Mesothelial cell of epicardium (in vitro differentiated cells): ENCODE measurements at regions not wholly inside any gene's neighbourhood (a gene's known extent, or its start where the extent isn't known, plus 50 kb on each side); places are given as distances from the start of the nearest gene placed in this dataset.

Source experiments
- DNase-seq, 2 experiments: peaks; one replicate each; pipeline ENCODE4 v3.0.0; 2021; ENCODE audit warnings: low spot score in 2 of 2; ENCODE audit not compliant: unreplicated experiment in 2 of 2
- H3K27ac Mint-ChIP-seq: 2 replicates; pipeline ENCODE4 v1.8.0; 2021; ENCODE audit warnings: mixed read lengths
- H3K27me3 Mint-ChIP-seq: 2 replicates; pipeline ENCODE4 v1.8.0; 2021; ENCODE audit warnings: low read depth, mixed read lengths
- H3K36me3 Mint-ChIP-seq: 2 replicates; pipeline ENCODE4 v1.8.0; 2021; ENCODE audit warnings: mixed read lengths
- H3K4me1 Mint-ChIP-seq: 2 replicates; pipeline ENCODE4 v1.8.0; 2021; ENCODE audit warnings: mixed read lengths
- H3K4me3 Mint-ChIP-seq: 2 replicates; pipeline ENCODE4 v1.8.0; 2021; ENCODE audit warnings: mild to moderate bottlenecking, moderate library complexity, mixed read lengths
- H3K9me3 Mint-ChIP-seq: 2 replicates; pipeline ENCODE4 v1.8.0; 2021; ENCODE audit warnings: mixed read lengths
- CTCF ChIP-seq: fragments of 200-600 bp; sonication (generic); IDR thresholded peaks from one replicate; pipeline ENCODE4 v1.5.0; 2021; ENCODE audit warnings: antibody characterized with exemption; ENCODE audit not compliant: unreplicated experiment

- H3K27ac Mint-ChIP-seq = no peak overlapping the region
- no peaks in the 10 kb centered on the region for H3K27me3 Mint-ChIP-seq
- DNase-seq = no peak
Observed at GRCh38 chr12:96136161-96136560, 58.0 kb upstream of the ELK3 start.

GRCh38 chr12:96136725-96137378, 57.3 kb upstream of the ELK3 start:
- H3K9me3 Mint-ChIP-seq = peaks cover 21% of the 10 kb centered on the region
- DNase-seq = no peak
- TF ChIP-seq CTCF = no peak
- peaks cover 5% of the 10 kb centered on the region for H3K4me1 Mint-ChIP-seq
- H3K27ac Mint-ChIP-seq = no peak overlapping the region
- no peak overlapping the region for H3K4me3 Mint-ChIP-seq
- H3K36me3 Mint-ChIP-seq = peaks cover 3% of the 10 kb centered on the region
- no peaks in the 10 kb centered on the region for H3K27me3 Mint-ChIP-seq

More at GRCh38 chr12:96136161-96136560, 58.0 kb upstream of the ELK3 start:
- H3K9me3 Mint-ChIP-seq = peaks cover 17% of the 10 kb centered on the region
- H3K4me3 Mint-ChIP-seq = no peak overlapping the region
- H3K36me3 Mint-ChIP-seq = peaks cover 3% of the 10 kb centered on the region
- TF ChIP-seq CTCF = no peak
- H3K4me1 Mint-ChIP-seq = peaks cover 5% of the 10 kb centered on the region

DNA sequence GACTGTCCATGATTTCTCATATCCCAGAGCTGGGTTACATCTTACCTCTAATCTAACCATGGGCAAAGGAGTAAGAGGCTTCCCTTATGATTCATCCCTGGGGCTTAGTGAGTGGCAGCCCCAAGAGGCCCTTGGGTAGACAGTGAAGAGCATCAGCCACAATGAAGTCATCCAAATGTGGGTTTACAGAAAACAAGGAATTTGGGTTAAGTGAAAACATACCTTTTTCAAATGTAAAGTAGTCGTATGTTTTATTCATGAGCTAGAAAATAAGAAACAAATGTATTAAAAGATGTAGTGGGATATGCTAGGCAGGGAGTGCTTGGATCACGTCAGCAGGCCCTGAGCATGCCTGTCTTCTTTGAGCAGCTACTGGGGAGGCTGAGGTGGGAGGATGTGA, 54.0 kb upstream of the ELK3 start:
- TF ChIP-seq CTCF = no peak
- Mint-ChIP-seq H3K36me3 (peaks cover 3% of the 10 kb centered on the region), H3K4me3 (no peak overlapping the region), H3K4me1 (peaks cover 9% of the 10 kb centered on the region), H3K27ac (no peak overlapping the region), H3K9me3 (peaks cover 21% of the 10 kb centered on the region), H3K27me3 (no peaks in the 10 kb centered on the region)
- no peak for DNase-seq

DNA sequence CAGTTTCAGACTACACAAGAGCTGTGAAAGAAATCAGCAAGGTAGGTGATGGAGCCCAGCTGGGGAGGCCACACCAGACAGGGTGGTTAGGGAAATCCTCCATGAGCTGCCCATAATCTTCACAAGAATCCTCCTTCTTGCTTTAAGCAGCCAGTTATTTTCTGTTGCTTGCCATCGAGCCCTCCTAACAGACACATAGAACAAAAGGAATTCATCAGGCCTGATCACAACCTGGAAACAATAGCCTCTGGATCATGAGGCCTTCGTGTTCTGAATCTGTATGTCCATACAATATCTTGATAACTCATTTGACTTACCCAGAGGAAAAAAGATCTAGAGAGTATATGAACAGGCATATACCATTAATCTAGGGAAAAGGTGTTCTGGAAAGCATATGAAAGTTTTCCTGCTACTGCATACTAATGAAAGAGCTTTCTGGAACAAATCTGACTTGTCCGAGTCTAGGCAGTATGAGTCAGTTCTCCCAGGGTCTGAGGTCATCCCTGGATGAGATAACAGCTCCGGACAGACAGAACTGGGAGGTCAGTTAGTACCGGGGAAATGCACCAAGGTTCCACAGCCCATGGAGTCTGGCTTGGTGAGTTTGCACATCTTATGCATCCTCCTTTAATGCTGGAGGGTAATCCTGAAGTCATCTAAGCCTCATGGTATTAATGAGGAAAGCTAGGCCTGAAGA, 52.8 kb upstream of the ELK3 start:
- no peak for TF ChIP-seq CTCF
- Mint-ChIP-seq H3K27ac (no peak overlapping the region), H3K4me3 (no peak overlapping the region), H3K27me3 (no peaks in the 10 kb centered on the region), H3K4me1 (peaks cover 7% of the 10 kb centered on the region), H3K36me3 (peaks cover 3% of the 10 kb centered on the region), H3K9me3 (peaks cover 19% of the 10 kb centered on the region)
- DNase-seq = no peak

DNA sequence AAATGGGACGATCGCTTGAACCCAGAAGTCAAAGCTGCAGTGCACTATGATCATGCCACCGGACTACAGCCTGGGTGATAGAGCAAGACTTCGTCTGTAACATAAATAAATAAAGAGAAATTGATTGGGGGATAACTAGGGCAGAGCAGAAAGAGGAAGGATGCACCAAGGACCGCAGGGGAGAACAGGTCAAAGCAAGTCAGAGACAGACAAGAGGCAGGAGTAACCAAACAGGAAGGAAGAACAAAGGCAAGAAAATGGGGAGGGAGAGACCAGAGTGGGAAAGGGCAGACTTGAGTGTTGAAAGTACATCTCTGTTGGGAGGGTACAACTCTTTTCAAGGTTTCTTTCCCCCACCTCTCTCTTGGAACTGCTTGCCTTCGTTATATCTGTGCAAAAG, 50.8 kb upstream of the ELK3 start:
- DNase-seq = no peak
- peaks cover 19% of the 10 kb centered on the region for H3K9me3 Mint-ChIP-seq
- H3K27me3 Mint-ChIP-seq = no peaks in the 10 kb centered on the region
- peaks cover 3% of the 10 kb centered on the region for H3K4me1 Mint-ChIP-seq
- no peak for TF ChIP-seq CTCF
- H3K4me3 Mint-ChIP-seq = no peak overlapping the region
- H3K27ac Mint-ChIP-seq = no peak overlapping the region
- H3K36me3 Mint-ChIP-seq = peaks cover 3% of the 10 kb centered on the region
